SU-DHL-6 (cell line): ENCODE measurements at regions not wholly inside any gene's neighbourhood (a gene's known extent, or its start where the extent isn't known, plus 50 kb on each side); places are given as distances from the start of the nearest gene placed in this dataset.

Source experiments
- H2AFZ ChIP-seq: fragments of 200-600 bp; sonication (generic); 2 replicates; pipeline ENCODE4 v1.6.1; 2014; ENCODE audit warnings: low read depth, mild to moderate bottlenecking, moderate library complexity, mixed read lengths, antibody characterized with exemption, low read length; ENCODE audit not compliant: severe bottlenecking
- H3F3A ChIP-seq: fragments of 200-600 bp; shearing (Covaris generic); 2 replicates; pipeline ENCODE4 v1.6.0; 2016; ENCODE audit warnings: antibody characterized with exemption, mild to moderate bottlenecking; ENCODE audit not compliant: insufficient read depth
- H3K27ac ChIP-seq: fragments of 200-600 bp; sonication (generic); 2 replicates; pipeline ENCODE4 v1.5.1; 2016; ENCODE audit warnings: low read depth, mild to moderate bottlenecking, low read length, moderate library complexity, mixed read lengths
- H3K27me3 ChIP-seq: fragments of 200-600 bp; sonication (generic), shearing (Covaris generic); 2 replicates; pipeline ENCODE4 v1.6.0; 2014; ENCODE audit warnings: mild to moderate bottlenecking, low read length
- H3K36me3 ChIP-seq: fragments of 200-600 bp; sonication (generic); 2 replicates; pipeline ENCODE4 v1.6.1; 2014; ENCODE audit warnings: mild to moderate bottlenecking, low read length, mixed read lengths
- H3K4me2 ChIP-seq: fragments of 300-600, 200-600 bp; shearing (Covaris generic), sonication (generic); 2 replicates; pipeline ENCODE4 v1.6.0; 2014; ENCODE audit warnings: low read length, low read depth, mild to moderate bottlenecking; ENCODE audit not compliant: poor library complexity, severe bottlenecking
- H3K4me3 ChIP-seq: fragments of 200-600 bp; sonication (generic); 2 replicates; pipeline ENCODE4 v1.5.1; 2014; ENCODE audit warnings: antibody characterized with exemption, low read length, mild to moderate bottlenecking, mixed read lengths; ENCODE audit not compliant: insufficient read depth, poor library complexity, severe bottlenecking
- H3K79me2 ChIP-seq: fragments of 200-600 bp; sonication (generic); 2 replicates; pipeline ENCODE4 v1.6.1; 2014; ENCODE audit warnings: mild to moderate bottlenecking, low read length, moderate library complexity; ENCODE audit not compliant: insufficient read depth
- H3K9ac ChIP-seq: fragments of 200-600 bp; sonication (generic); 2 replicates; pipeline ENCODE4 v1.7.0; 2014; ENCODE audit warnings: mild to moderate bottlenecking, low read length
- H3K9me2 ChIP-seq: fragments of 200-600 bp; sonication (generic); replicated peaks from 2 replicates; pipeline ENCODE4 v1.6.1; 2014; ENCODE audit warnings: low read length; ENCODE audit not compliant: insufficient read depth
- H3K9me3 ChIP-seq: fragments of 200-600 bp; sonication (generic); 2 replicates; pipeline ENCODE4 v1.6.1; 2014; ENCODE audit warnings: low read length, mixed read lengths; ENCODE audit not compliant: insufficient read depth
- H4K20me1 ChIP-seq: fragments of 200-600 bp; sonication (generic); 2 replicates; pipeline ENCODE4 v1.6.1; 2014; ENCODE audit warnings: low read depth, mild to moderate bottlenecking, antibody characterized with exemption, low read length, moderate library complexity, mixed read lengths
- CTCF ChIP-seq: fragments of 200-600 bp; sonication (generic); IDR thresholded peaks from one replicate; pipeline ENCODE4 v1.5.1; 2017; ENCODE audit warnings: antibody characterized with exemption, mild to moderate bottlenecking, low read length, moderate library complexity; ENCODE audit not compliant: insufficient read depth, poor library complexity, severe bottlenecking
- EZH2phosphoT487 ChIP-seq: fragments of 200-600 bp; sonication (generic), shearing (Covaris generic); conservative IDR thresholded peaks from 2 replicates; pipeline ENCODE4 v1.6.1; 2018; ENCODE audit warnings: mild to moderate bottlenecking, antibody characterized with exemption, low read length, moderate library complexity, mixed read lengths

DNA sequence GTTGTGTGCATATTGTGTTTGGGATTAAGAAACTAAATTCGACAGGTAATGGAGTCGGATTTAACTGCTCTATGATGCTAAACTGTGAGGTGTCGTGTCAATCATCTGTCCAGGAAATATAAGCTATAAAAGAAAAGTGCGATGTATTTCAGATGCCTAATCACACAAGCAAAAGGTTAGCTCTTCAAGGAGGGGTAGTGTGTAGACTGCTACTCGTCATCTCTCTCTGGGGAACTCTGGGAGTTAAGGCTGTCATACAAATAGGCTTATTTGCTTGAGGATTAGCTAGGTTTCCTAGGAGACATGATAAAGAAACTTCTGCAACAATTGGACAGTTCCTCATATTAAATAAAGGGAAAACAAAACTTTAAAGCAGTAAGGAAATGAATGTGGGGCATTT is 462.1 kb downstream of the OLFM4 start:
- Histone ChIP-seq H2AFZ (no peak overlapping the region), H3K4me2 (no peak overlapping the region), H4K20me1 (no peaks in the 10 kb centered on the region), H3K4me3 (no peak overlapping the region), H3K79me2 (no peaks in the 10 kb centered on the region), H3K9me2 (no peaks in the 10 kb centered on the region), H3K27me3 (no peaks in the 10 kb centered on the region), H3K27ac (no peak overlapping the region), H3K9me3 (no peaks in the 10 kb centered on the region), H3F3A (no peaks in the 10 kb centered on the region), H3K9ac (no peak overlapping the region), H3K36me3 (no peaks in the 10 kb centered on the region)
- no peak for TF ChIP-seq CTCF
- TF ChIP-seq EZH2phosphoT487: no peak

- no peaks in the 10 kb centered on the region for H3K36me3 ChIP-seq
These were observed 465.8 kb downstream of the OLFM4 start for GRCh38 chr13:53494406-53494805.

DNA sequence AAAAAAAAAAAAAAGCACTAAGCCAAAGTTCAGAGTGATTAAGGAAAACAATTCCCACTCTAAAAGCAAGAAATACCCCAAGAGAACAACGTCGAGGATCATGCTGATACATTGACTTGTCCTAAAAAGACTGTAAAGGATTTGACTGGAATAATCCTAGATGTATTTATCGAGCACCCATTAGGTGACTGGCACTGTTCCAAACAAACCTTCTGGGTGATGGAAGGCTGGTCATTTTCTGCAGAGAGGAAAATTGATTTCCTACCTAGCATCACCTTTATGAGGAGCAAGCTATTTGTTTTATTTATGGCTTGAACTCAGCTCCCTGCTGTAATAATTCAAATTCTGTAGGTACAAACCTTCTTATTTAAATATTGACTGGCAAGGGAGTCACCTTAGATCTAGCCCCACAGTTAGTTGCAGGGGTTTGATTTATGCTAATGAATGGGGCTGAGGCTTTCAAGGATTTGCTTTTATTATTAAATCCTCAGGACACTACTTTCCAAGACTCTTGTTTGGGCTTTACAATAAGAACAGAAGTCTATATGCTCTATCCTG is 471.0 kb downstream of the OLFM4 start:
- H4K20me1 ChIP-seq: no peaks in the 10 kb centered on the region
- H3K27me3 ChIP-seq: no peaks in the 10 kb centered on the region
- no peaks in the 10 kb centered on the region for H3K9me3 ChIP-seq
- no peaks in the 10 kb centered on the region for H3F3A ChIP-seq
- no peak overlapping the region for H3K27ac ChIP-seq
- no peaks in the 10 kb centered on the region for H3K9me2 ChIP-seq
- H3K9ac ChIP-seq: no peak overlapping the region
- H3K79me2 ChIP-seq: no peaks in the 10 kb centered on the region
- no peaks in the 10 kb centered on the region for H3K36me3 ChIP-seq
- H3K4me2 ChIP-seq: no peak overlapping the region
- TF ChIP-seq CTCF (no peak), EZH2phosphoT487 (no peak)
- H2AFZ ChIP-seq: no peak overlapping the region
- no peak overlapping the region for H3K4me3 ChIP-seq

More at GRCh38 chr13:53494406-53494805, 465.8 kb downstream of the OLFM4 start:
- Histone ChIP-seq H3K79me2 (no peaks in the 10 kb centered on the region), H3K27me3 (no peaks in the 10 kb centered on the region), H3F3A (no peaks in the 10 kb centered on the region), H2AFZ (no peak overlapping the region), H3K9me2 (no peaks in the 10 kb centered on the region), H3K9ac (no peak overlapping the region), H3K4me2 (no peak overlapping the region), H3K9me3 (no peaks in the 10 kb centered on the region), H3K27ac (no peak overlapping the region), H4K20me1 (no peaks in the 10 kb centered on the region), H3K4me3 (no peak overlapping the region)
- no peak for TF ChIP-seq CTCF
- TF ChIP-seq EZH2phosphoT487: no peak
